ENCODE measurements at regions not wholly inside any gene's neighbourhood (a gene's known extent, or its start where the extent isn't known, plus 50 kb on each side); places are given as distances from the start of the nearest gene placed in this dataset.

DNA sequence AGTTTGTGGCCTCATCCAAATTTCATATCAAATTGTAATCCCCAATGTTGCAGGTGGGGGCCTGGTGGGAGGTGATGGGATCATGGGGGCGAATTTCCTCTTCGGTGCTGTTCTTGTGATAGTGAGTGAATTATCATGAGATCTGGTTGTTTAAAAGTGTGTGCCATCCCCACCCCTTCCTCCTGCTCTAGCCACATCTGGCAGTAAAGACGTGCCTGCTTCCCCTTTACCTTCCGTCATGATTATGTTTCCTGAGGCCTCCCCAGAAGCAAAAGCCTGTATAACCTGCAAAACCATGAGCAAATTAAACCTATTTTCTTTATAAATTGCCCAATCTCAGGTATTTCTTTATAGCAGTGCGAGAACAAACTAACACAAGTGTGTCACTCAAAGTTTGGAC is 71.0 kb upstream of the MOCS2 start:
- no peak for TF ChIP-seq POLR2A (IDR thresholded peaks at IDR 0.05)
- no peak for TF ChIP-seq CTCF (IDR thresholded peaks at IDR 0.05 in 4 of 5, conservative IDR thresholded peaks at IDR 0.05 in 1 of 5)

Measured in gastrocnemius medialis (tissue), 4 donors.